ENCODE measurements at regions not wholly inside any gene's neighbourhood (a gene's known extent, or its start where the extent isn't known, plus 50 kb on each side); places are given as distances from the start of the nearest gene placed in this dataset.

DNA sequence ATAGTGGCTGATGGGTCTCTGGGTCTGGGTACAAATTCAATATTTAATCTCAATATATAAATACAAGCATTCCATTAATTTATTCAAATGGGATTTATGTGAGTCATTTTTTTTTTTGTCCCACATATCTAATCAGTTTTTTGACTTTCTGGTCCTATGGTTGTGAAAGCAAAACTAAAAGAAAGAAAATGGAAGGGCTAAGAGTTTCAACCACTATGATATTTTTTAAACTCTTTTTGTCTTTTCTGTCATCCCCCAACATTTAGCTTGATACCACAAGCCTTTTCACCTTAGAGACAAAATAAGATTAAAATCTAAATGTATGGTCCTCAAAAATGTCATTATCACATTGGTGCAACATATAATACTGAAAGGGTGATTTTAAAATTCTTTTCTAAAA is 602.7 kb upstream of the CHRM3 start:
- Mint-ChIP-seq H3K27ac (no peak overlapping the region), H3K4me3 (no peak overlapping the region), H3K36me3 (no peaks in the 10 kb centered on the region), H3K4me1 (ENCODE audit: low read depth) (no peaks in the 10 kb centered on the region), H3K9me3 (peaks cover 16% of the 10 kb centered on the region), H3K27me3 (no peaks in the 10 kb centered on the region)
- intact Hi-C loops (cut with micrococcal nuclease), result no loop called here
- CTCF ChIA-PET, result no interaction called here
- POLR2A ChIA-PET, result no interaction called here
- no peak for DNase-seq

DNA sequence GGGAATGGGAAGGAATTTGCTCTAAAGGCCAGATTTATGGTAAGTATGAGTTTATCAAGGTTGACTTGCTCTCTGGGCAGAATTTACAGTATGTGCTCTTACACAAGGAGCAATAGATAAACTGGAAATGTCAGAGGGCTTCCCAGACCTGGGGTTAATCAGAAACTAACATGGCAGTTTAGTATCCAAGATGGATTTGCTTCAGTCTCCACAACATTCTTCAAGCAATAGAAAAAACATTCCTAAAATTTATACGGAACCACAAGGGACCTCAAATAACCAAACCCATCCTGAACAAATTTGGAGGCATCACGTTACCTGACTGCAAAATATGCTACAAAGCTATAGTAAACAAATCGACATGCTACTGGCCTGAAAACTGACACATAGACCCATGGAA is 606.7 kb upstream of the CHRM3 start:
- ChIA-PET CTCF (no interaction called here), POLR2A (no interaction called here)
- Mint-ChIP-seq H3K4me1 (ENCODE audit: low read depth) (no peaks in the 10 kb centered on the region), H3K4me3 (no peak overlapping the region), H3K27me3 (no peaks in the 10 kb centered on the region), H3K27ac (no peak overlapping the region), H3K36me3 (no peaks in the 10 kb centered on the region), H3K9me3 (peaks cover 21% of the 10 kb centered on the region)
- no peak for DNase-seq
- intact Hi-C loops (cut with micrococcal nuclease), result no loop called here

DNA sequence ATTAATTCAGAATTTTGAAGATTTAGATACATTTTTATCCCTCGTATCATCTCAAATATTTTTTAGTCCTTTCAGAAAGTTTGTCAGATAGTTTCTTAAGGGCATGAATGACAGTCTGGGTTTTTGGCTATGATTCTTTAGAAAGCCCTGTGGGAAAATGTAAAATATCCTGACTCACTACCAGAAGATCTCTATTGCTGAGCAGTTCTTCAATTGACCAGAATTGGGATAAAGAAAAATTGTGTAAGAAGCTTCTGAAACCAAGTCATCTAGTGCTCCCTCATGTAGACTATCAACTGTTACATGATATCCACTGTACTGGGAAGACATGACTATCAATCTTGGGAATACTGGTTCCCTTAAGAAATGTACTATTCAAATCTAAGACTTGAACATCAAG is 608.3 kb upstream of the CHRM3 start:
- Mint-ChIP-seq H3K4me1 (ENCODE audit: low read depth) (no peaks in the 10 kb centered on the region), H3K36me3 (no peaks in the 10 kb centered on the region), H3K27me3 (no peaks in the 10 kb centered on the region), H3K27ac (no peak overlapping the region), H3K4me3 (no peak overlapping the region), H3K9me3 (peaks cover 21% of the 10 kb centered on the region)
- CTCF ChIA-PET, result no interaction called here
- POLR2A ChIA-PET, result no interaction called here
- intact Hi-C loops (cut with micrococcal nuclease), result no loop called here
- DNase-seq, result no peak

DNA sequence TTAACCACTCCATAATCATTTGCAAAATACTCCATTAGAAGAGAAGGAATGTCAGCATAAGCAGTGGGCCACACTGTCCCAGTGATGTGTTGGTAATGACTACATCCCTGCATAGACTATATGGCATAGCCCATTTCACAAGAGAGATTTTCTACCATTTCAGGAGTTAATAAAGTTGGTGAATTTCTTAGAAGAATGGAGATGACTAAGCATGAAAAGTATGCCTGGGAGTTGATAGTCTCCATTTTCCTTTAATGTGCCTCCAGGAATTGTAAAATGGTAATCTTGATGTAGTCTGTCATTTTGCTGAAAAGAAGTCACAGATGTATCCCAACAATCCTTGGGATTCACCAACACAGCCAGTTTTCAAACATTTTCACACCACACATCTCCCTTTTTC is 608.8 kb upstream of the CHRM3 start:
- no peak overlapping the region for H3K4me3 Mint-ChIP-seq
- no peaks in the 10 kb centered on the region for H3K4me1 Mint-ChIP-seq (ENCODE audit: low read depth)
- no peaks in the 10 kb centered on the region for H3K36me3 Mint-ChIP-seq
- peaks cover 16% of the 10 kb centered on the region for H3K9me3 Mint-ChIP-seq
- POLR2A ChIA-PET, result no interaction called here
- CTCF ChIA-PET, result no interaction called here
- intact Hi-C loops (cut with micrococcal nuclease), result no loop called here
- no peak for DNase-seq
- H3K27me3 Mint-ChIP-seq, result no peaks in the 10 kb centered on the region
- H3K27ac Mint-ChIP-seq, result no peak overlapping the region

DNA sequence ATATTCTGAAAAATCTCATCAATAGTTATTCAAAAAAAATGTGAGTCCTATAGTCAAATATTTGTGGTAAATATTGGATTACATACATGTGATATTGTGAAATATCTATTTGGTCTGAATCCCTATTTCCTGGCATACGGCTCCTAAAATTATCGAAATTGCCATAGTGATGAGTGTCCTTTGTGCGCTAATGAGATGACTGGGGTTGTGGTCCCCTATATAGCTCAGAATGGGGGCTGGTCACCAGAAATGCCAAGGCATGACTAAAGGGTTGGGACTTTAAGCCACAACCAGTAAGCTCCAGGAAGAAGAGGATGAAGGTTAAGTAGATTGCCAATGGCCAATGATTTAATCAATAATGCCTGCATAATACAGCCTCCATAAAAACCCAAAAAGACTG is 610.2 kb upstream of the CHRM3 start:
- Mint-ChIP-seq H3K36me3 (no peaks in the 10 kb centered on the region), H3K27me3 (no peaks in the 10 kb centered on the region), H3K9me3 (peaks cover 12% of the 10 kb centered on the region), H3K4me3 (no peak overlapping the region), H3K27ac (no peak overlapping the region), H3K4me1 (ENCODE audit: low read depth) (no peaks in the 10 kb centered on the region)
- ChIA-PET CTCF (no interaction called here), POLR2A (no interaction called here)
- no peak for DNase-seq
- intact Hi-C loops (cut with micrococcal nuclease), result no loop called here

DNA sequence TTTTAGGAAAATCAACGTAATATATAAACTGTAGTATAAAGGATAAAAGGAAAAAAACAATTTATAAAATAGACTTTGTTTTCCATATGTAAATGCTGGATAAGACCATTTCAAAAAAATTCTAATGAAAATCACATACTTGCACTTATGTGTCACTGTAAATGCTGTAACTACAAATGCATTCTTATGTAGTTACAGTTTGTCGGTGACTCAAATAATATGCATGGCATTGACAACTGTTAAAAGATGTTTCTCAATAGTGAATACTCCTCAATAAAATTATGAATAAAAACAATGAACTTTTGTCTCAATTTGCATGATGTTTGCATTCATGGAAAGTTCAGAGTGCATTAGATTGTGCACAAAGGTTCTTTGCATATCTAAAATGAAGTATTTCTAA is 614.0 kb upstream of the CHRM3 start:
- intact Hi-C loops (cut with micrococcal nuclease), result no loop called here
- no peaks in the 10 kb centered on the region for H3K36me3 Mint-ChIP-seq
- CTCF ChIA-PET, result no interaction called here

DNA sequence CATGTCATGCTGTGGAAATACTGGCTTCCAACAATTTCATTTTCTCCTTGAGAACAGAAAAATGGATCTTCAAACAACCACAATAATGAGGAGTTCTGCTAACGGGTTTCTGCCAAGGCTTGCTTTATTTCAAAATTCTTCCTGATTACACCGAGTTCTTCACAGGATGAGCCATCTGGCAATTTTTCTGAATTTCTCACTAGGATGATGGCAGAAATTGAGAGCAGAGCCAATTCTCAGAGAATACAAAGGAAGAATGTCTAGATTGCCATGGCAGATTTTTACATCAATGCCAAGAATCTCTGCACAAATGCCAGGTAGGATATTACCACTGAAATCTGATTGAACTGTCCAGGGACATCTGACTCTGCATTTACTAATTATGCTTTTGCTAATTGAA is 619.0 kb upstream of the CHRM3 start:
- Mint-ChIP-seq H3K4me3 (no peak overlapping the region), H3K4me1 (ENCODE audit: low read depth) (no peaks in the 10 kb centered on the region), H3K27ac (no peak overlapping the region), H3K27me3 (no peaks in the 10 kb centered on the region), H3K36me3 (no peaks in the 10 kb centered on the region), H3K9me3 (peaks cover 26% of the 10 kb centered on the region)
- CTCF ChIA-PET, result no interaction called here
- intact Hi-C loops (cut with micrococcal nuclease), result no loop called here
- POLR2A ChIA-PET, result no interaction called here
- no peak for DNase-seq

More for the DNA sequence above, 614.0 kb upstream of the CHRM3 start:
- no peaks in the 10 kb centered on the region for H3K27me3 Mint-ChIP-seq
- DNase-seq, result no peak
- H3K27ac Mint-ChIP-seq, result no peak overlapping the region
- POLR2A ChIA-PET, result no interaction called here
- H3K4me3 Mint-ChIP-seq, result no peak overlapping the region
- peaks cover 3% of the 10 kb centered on the region for H3K9me3 Mint-ChIP-seq
- no peaks in the 10 kb centered on the region for H3K4me1 Mint-ChIP-seq (ENCODE audit: low read depth)

DNA sequence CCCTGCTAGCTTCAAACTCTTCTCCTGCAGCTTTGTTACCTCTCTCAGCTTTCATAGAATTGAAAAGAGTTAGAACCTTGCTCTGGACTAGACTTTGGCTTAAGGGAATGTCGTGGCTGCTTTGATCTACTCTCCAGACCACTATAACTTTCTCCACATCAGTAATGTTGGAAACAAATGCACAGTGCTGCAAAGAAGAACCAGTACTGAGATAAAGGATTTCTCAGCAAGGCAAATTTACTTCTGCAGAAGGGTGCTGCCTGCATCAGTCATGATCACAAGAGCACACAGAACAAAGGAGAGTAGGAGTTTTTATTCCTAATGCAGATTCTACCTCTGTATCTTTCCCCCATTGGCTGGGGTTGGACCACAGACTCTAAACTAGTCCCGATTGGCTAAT is 621.6 kb upstream of the CHRM3 start:
- ChIA-PET POLR2A (no interaction called here), CTCF (no interaction called here)
- intact Hi-C loops (cut with micrococcal nuclease), result no loop called here
- Mint-ChIP-seq H3K36me3 (no peaks in the 10 kb centered on the region), H3K4me1 (ENCODE audit: low read depth) (no peaks in the 10 kb centered on the region), H3K9me3 (peaks cover 26% of the 10 kb centered on the region), H3K4me3 (no peak overlapping the region), H3K27ac (no peak overlapping the region), H3K27me3 (no peaks in the 10 kb centered on the region)
- DNase-seq, result no peak

DNA sequence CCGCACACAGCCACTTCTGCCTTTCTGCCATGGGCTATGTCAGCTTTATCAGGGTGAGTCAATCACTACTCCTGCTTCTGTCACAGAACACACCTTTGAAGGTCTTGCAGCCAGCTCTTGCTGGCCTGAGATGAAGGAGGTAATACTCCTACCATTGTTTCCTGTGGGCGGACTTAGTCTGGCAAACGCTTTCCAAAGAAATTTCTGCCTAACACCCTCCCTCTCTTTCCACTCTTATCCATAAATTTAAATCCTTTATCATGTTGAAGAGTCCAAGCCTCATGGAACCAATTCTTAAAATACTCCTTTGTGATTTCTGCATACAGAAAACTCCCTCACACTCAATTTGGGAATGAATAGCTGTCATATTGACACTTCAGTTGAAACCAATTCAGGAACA is 633.1 kb upstream of the CHRM3 start:
- H3K27me3 Mint-ChIP-seq, result no peaks in the 10 kb centered on the region

DNA sequence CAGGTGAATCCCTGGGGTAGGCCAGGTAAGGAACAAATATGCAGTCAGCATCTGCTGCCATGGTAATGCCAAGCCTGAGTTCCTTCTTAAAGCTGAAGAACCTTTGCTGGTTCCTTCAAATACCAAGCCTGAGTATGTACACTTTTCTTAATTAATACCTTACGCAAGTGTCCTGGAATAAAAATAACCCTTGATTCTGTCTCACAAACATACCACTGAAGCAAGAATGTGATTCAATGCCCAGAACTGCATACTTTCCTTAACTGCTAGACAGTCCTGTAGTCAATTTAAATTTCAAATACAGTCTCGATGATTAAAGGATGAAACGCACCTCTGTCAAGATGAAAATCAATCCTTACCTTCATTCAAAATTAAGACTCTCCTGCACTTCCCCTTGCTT is 634.0 kb upstream of the CHRM3 start:
- no peaks in the 10 kb centered on the region for H3K36me3 Mint-ChIP-seq
- CTCF ChIA-PET, result no interaction called here
- H3K27ac Mint-ChIP-seq, result no peak overlapping the region
- intact Hi-C loops (cut with micrococcal nuclease), result no loop called here
- POLR2A ChIA-PET, result no interaction called here
- no peaks in the 10 kb centered on the region for H3K4me1 Mint-ChIP-seq (ENCODE audit: low read depth)
- no peaks in the 10 kb centered on the region for H3K27me3 Mint-ChIP-seq
- DNase-seq, result no peak
- no peak overlapping the region for H3K4me3 Mint-ChIP-seq
- H3K9me3 Mint-ChIP-seq, result peaks cover 14% of the 10 kb centered on the region

More for the DNA sequence above, 633.1 kb upstream of the CHRM3 start:
- ChIA-PET POLR2A (no interaction called here), CTCF (no interaction called here)
- Mint-ChIP-seq H3K4me3 (no peak overlapping the region), H3K9me3 (peaks cover 10% of the 10 kb centered on the region), H3K36me3 (no peaks in the 10 kb centered on the region), H3K27ac (no peak overlapping the region), H3K4me1 (ENCODE audit: low read depth) (no peaks in the 10 kb centered on the region)
- intact Hi-C loops (cut with micrococcal nuclease), result no loop called here
- no peak for DNase-seq

DNA sequence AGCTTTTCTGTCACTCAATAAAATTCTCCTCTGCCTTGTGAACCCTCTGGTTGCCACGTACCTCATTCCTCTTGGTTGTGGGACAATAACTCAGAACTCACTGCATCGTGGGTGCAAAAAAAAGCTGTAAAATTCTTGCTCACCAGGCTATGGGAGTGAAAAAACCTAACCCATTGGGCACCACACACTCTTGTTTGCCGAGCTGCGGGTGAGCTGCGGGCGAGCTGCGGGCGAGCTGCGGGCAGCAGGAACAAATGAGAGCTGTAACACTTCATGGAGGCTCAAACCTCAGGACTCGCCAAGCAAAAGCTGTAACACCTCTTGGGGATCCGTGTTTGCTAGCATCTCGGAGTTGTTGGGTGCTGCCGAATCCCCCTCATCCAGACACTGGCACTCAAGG is 641.3 kb upstream of the CHRM3 start:
- intact Hi-C loops (cut with micrococcal nuclease), result no loop called here
- no peak overlapping the region for H3K4me3 Mint-ChIP-seq
- no peak overlapping the region for H3K27ac Mint-ChIP-seq
- no peaks in the 10 kb centered on the region for H3K27me3 Mint-ChIP-seq
- no peaks in the 10 kb centered on the region for H3K4me1 Mint-ChIP-seq (ENCODE audit: low read depth)
- no peaks in the 10 kb centered on the region for H3K36me3 Mint-ChIP-seq
- CTCF ChIA-PET, result no interaction called here
- POLR2A ChIA-PET, result no interaction called here
- no peak for DNase-seq
- peaks cover 22% of the 10 kb centered on the region for H3K9me3 Mint-ChIP-seq

DNA sequence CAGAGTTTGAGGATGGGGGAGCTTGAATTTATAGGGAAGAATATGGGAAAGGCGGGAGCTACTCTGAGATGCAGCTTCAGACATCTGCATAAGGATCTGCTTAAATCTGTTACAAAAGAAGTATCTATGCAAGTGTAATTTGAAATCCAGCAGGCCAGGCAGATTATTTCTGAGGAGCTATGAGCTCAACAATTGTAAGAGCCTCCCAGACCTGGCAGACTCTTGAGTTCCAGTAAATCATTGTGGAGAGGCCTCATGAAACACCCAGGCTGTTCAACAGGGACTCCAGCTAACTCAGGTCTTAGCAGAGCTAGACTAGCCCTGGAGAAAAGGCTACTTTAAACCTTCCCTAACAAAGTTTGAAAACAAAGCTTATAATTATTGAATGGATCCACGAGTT is 647.5 kb upstream of the CHRM3 start:
- Mint-ChIP-seq H3K4me3 (no peak overlapping the region), H3K4me1 (ENCODE audit: low read depth) (no peaks in the 10 kb centered on the region), H3K9me3 (peaks cover 16% of the 10 kb centered on the region), H3K36me3 (no peaks in the 10 kb centered on the region), H3K27me3 (no peaks in the 10 kb centered on the region), H3K27ac (no peak overlapping the region)
- no peak for DNase-seq
- intact Hi-C loops (cut with micrococcal nuclease), result no loop called here
- POLR2A ChIA-PET, result no interaction called here
- CTCF ChIA-PET, result no interaction called here

DNA sequence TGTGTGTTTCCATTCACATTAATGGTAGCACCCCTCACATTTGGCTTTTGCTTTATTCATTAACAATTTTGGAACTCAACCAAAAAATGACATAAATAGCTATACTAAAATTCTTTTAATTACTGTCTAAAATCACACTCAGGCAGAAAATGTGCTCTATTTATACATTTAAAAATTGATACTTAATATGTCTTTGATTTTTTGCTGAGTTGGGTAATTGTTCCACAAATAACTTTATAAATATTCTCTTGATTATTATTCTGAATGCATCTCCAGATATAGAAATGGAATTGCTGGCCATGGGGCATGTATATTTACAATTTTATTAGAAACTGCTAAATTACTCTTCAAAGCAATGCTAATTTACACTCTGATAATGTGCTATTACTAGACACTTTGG is 658.7 kb upstream of the CHRM3 start:
- Mint-ChIP-seq H3K27me3 (no peaks in the 10 kb centered on the region), H3K4me3 (no peak overlapping the region), H3K36me3 (no peaks in the 10 kb centered on the region), H3K27ac (no peak overlapping the region), H3K4me1 (ENCODE audit: low read depth) (no peaks in the 10 kb centered on the region), H3K9me3 (peaks cover under 1% of the 10 kb centered on the region)
- intact Hi-C loops (cut with micrococcal nuclease), result no loop called here
- ChIA-PET POLR2A (no interaction called here), CTCF (no interaction called here)
- no peak for DNase-seq

DNA sequence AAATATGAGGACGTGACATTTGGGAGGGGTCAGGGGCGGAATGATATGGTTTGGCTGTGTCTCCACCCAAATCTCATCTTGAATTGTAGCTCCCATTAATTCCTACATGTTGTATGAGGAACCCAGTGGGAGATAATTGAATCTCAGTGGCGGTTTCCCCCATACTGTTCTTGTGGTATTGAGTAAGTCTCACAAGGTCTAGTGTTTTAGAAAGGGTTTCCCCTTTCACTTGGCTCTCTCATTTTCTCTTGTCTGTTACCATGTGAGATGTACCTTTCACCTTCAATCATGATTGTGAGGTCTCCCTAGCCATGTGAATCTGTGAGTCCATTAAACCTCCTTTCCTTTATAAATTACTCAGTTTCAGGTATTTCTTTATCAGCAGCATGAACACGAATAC is 663.6 kb upstream of the CHRM3 start:
- intact Hi-C loops (cut with micrococcal nuclease), result no loop called here
- H3K27ac Mint-ChIP-seq, result no peak overlapping the region
- POLR2A ChIA-PET, result no interaction called here
- CTCF ChIA-PET, result no interaction called here
- H3K4me3 Mint-ChIP-seq, result no peak overlapping the region
- H3K4me1 Mint-ChIP-seq (ENCODE audit: low read depth), result no peaks in the 10 kb centered on the region
- no peaks in the 10 kb centered on the region for H3K27me3 Mint-ChIP-seq
- no peaks in the 10 kb centered on the region for H3K36me3 Mint-ChIP-seq
- no peak for DNase-seq
- peaks cover 24% of the 10 kb centered on the region for H3K9me3 Mint-ChIP-seq
